Islet precursor cell (in vitro differentiated cells): ENCODE measurements at regions not wholly inside any gene's neighbourhood (a gene's known extent, or its start where the extent isn't known, plus 50 kb on each side); places are given as distances from the start of the nearest gene placed in this dataset.

Source experiments
- DNase-seq: peaks from one replicate; pipeline ENCODE4 v3.0.0-alpha.2; 2018

DNA sequence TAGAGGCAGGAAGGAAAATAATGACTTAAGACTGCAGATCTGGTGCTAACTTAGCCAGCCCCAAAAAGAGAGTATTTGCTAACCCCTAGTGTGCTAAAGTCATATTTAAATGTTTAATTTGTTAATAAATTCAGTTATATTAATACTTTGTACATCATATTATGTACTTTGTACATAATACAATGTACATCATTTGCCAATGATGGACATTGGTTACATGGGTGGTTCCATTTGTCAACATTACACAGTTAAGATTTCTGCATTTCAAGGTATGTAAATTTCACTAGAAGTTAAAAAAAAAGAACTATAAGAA lies 63.9 kb upstream of the PIM1 start:
- DNase-seq: no peak

- no peak for DNase-seq
Observed at GRCh38 chr6:37106554-37106953, 63.4 kb upstream of the PIM1 start.

DNA sequence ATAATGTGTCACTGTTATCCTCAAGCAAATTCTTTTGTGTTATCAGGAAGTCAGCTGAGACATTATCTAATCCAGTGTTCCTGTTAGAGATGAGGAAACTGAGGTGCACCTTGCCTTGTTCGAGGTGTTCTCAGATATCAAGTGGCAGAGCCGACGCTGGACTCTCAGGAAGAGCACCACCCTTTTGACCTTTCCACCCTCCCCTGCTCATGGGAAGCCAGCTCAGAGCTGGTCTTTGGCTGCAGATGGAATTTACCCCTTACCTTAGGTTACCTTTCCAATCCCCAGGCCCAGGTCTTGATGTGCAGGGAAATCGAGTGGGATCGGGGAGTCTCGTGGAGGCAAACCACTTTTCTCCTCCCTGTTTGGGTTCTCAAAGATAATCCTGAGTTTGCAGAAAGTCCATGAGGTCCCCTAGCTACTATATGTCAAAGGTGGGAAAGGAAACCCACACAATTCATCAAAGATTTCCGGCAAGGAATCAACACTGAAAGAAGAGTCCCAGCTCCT lies 62.9 kb upstream of the PIM1 start:
- DNase-seq: no peak

DNA sequence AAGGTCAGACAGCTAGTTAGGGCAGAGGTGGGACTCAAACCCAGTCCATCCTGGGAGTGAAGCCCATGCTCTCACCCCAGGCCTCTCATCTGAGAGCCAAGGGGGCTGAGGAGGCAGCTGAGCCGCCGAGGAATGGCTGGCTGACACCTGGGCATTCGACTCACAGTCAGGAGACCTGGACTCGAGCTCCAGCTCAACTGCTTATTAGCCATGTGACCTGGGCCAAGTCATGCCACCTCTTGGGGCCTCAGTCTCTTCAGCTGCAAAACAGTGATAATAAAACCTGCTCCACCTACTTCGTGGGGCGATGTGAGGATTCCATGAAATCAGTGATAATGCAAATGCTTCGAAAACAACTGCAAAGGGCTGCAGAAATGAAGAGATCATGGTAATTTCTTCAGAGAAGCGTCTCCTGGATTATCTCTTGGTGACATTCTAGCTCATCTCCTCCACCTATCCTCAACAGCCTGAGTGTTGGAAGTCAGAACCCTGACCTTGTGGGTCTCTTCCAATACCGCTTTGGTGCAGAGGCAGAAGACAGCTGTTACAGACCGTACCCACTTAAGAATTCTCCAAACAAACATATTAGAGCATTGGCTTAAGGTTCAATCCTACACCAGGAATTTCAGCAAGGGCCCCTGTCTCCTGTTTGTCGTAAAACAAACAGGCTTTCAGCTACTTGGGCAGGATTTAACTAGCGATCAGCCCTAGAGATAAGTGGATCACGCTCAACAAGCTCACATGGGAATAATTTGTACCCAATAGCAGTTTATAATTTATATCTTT lies 60.0 kb upstream of the PIM1 start:
- peak; percentile 66 for DNase-seq

- no peak for DNase-seq
Observed at GRCh38 chr6:37110500-37111461, 59.2 kb upstream of the PIM1 start.

DNA sequence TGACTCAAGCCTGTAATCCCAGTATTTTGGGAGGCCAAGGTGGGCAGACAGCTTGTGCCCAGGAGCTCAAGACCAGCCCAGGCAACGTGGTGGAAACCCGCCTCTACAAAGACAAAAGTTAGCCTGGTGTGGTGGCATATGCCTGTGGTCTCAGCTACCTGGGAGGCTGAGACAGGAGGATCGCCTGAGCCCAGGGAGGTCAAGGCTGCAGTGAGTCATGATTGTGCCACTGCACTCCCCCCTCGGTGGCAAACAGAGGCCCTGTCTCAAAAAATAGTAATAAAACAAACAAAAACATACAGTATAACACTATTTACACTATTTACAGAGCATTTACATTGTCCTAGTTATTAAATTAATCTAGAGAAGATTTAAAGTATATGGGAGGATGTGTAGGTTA lies 56.0 kb upstream of the PIM1 start:
- DNase-seq: no peak

DNA sequence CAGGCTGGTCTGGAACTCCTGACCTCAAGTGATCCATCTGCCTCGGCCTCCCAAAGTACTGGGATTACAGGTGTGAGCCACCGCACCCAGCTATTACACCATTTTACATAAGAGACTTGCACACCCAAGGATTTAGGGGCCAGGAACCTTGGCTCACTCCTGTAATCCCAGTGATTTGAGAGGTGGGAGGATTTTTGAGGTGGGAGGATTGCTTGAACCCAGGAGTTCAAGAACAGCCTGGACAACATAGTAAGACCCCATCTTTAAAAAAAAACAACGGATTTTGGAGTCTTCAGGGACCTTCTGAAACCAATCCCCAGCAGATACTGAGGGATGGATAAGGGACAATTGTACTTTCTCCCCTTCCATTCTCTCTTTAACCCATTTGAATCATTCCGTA lies 55.3 kb upstream of the PIM1 start:
- DNase-seq: no peak

- DNase-seq: no peak
Observed at GRCh38 chr6:37115236-37115895, 54.6 kb upstream of the PIM1 start.

- DNase-seq: no peak
Observed at GRCh38 chr6:37116326-37116725, 53.6 kb upstream of the PIM1 start.

- DNase-seq: no peak
Observed at GRCh38 chr6:37119387-37119886, 50.5 kb upstream of the PIM1 start.
